Parathyroid adenoma (tissue), 2 donors: ENCODE measurements at regions not wholly inside any gene's neighbourhood (a gene's known extent, or its start where the extent isn't known, plus 50 kb on each side); places are given as distances from the start of the nearest gene placed in this dataset.

ENCODE experiments used
- H2AFZ ChIP-seq: fragments of 300-600 bp; sonication (generic); one replicate; pipeline ENCODE4 v1.7.0; 2017; ENCODE audit warnings: antibody characterized with exemption, mild to moderate bottlenecking
- H3K27ac ChIP-seq: fragments of 300-600 bp; sonication (generic); one replicate; pipeline ENCODE4 v1.7.0; 2017
- H3K27me3 ChIP-seq: fragments of 300-600 bp; sonication (generic); one replicate; pipeline ENCODE4 v1.7.0; 2017; ENCODE audit warnings: low read length; ENCODE audit not compliant: control insufficient read depth, insufficient read depth
- H3K36me3 ChIP-seq: fragments of 300-600 bp; sonication (generic); one replicate; pipeline ENCODE4 v1.7.0; 2017; ENCODE audit warnings: low read length; ENCODE audit not compliant: control insufficient read depth, insufficient read depth
- H3K4me1 ChIP-seq: fragments of 300-600 bp; sonication (generic); one replicate; pipeline ENCODE4 v1.7.0; 2017; ENCODE audit warnings: control low read depth
- H3K4me2 ChIP-seq: fragments of 300-600 bp; sonication (generic); one replicate; pipeline ENCODE4 v1.7.0; 2017; ENCODE audit warnings: low read length
- H3K4me3 ChIP-seq: fragments of 300-600 bp; sonication (generic); one replicate; pipeline ENCODE4 v1.7.0; 2017; ENCODE audit warnings: low read depth, low read length
- H3K79me2 ChIP-seq: fragments of 300-600 bp; sonication (generic); one replicate; pipeline ENCODE4 v1.7.0; 2017; ENCODE audit warnings: control low read depth
- H3K9ac ChIP-seq: fragments of 300-600 bp; sonication (generic); one replicate; pipeline ENCODE4 v1.7.0; 2017; ENCODE audit warnings: mild to moderate bottlenecking
- H3K9me3 ChIP-seq: fragments of 300-600 bp; sonication (generic); one replicate; pipeline ENCODE4 v1.7.0; 2017; ENCODE audit warnings: low read length; ENCODE audit not compliant: control insufficient read depth
- CTCF ChIP-seq: fragments of 300-600 bp; sonication (generic); IDR thresholded peaks from one replicate; pipeline ENCODE4 v1.7.0; 2017; ENCODE audit warnings: antibody characterized with exemption, mild to moderate bottlenecking
- donor health status: primary hyperparathyroidism.

- Histone ChIP-seq H3K36me3 (no peaks in the 10 kb centered on the region), H3K9me3 (no peaks in the 10 kb centered on the region), H3K27me3 (no peaks in the 10 kb centered on the region), H3K79me2 (no peaks in the 10 kb centered on the region), H3K4me2 (no peak overlapping the region), H3K9ac (no peak overlapping the region), H3K4me1 (no peaks in the 10 kb centered on the region), H2AFZ (no peak overlapping the region), H3K27ac (no peak overlapping the region), H3K4me3 (no peak overlapping the region)
- no peak for TF ChIP-seq CTCF
Measured at GRCh38 chr4:30258949-30259348, 461.2 kb upstream of the PCDH7 start.

GRCh38 chr4:30262379-30262778 lies 457.8 kb upstream of the PCDH7 start:
- H3K27ac ChIP-seq: no peak overlapping the region

GRCh38 chr4:30264465-30264864 lies 455.7 kb upstream of the PCDH7 start:
- Histone ChIP-seq H3K9ac (no peak overlapping the region), H3K4me3 (no peak overlapping the region), H2AFZ (no peak overlapping the region), H3K27me3 (no peaks in the 10 kb centered on the region), H3K36me3 (no peaks in the 10 kb centered on the region), H3K4me2 (no peak overlapping the region), H3K27ac (no peak overlapping the region), H3K9me3 (no peaks in the 10 kb centered on the region), H3K4me1 (no peaks in the 10 kb centered on the region), H3K79me2 (no peaks in the 10 kb centered on the region)
- TF ChIP-seq CTCF: no peak

More at GRCh38 chr4:30262379-30262778, 457.8 kb upstream of the PCDH7 start:
- TF ChIP-seq CTCF: no peak
- no peaks in the 10 kb centered on the region for H3K27me3 ChIP-seq
- H3K9me3 ChIP-seq: no peaks in the 10 kb centered on the region
- H3K4me3 ChIP-seq: no peak overlapping the region
- H3K4me2 ChIP-seq: no peak overlapping the region
- H3K79me2 ChIP-seq: no peaks in the 10 kb centered on the region
- no peak overlapping the region for H2AFZ ChIP-seq
- H3K36me3 ChIP-seq: no peaks in the 10 kb centered on the region
- H3K9ac ChIP-seq: no peak overlapping the region
- no peaks in the 10 kb centered on the region for H3K4me1 ChIP-seq

- Histone ChIP-seq H3K79me2 (no peaks in the 10 kb centered on the region), H3K9ac (no peak overlapping the region), H3K27ac (no peak overlapping the region), H3K4me1 (no peaks in the 10 kb centered on the region), H3K4me3 (no peak overlapping the region), H3K4me2 (no peak overlapping the region), H3K27me3 (no peaks in the 10 kb centered on the region), H3K9me3 (no peaks in the 10 kb centered on the region), H3K36me3 (no peaks in the 10 kb centered on the region), H2AFZ (no peak overlapping the region)
- no peak for TF ChIP-seq CTCF
Measured at GRCh38 chr4:30265716-30266115, 454.5 kb upstream of the PCDH7 start.

- Histone ChIP-seq H3K4me3 (no peak overlapping the region), H3K27me3 (no peaks in the 10 kb centered on the region)
Measured at GRCh38 chr4:30268370-30268769, 451.8 kb upstream of the PCDH7 start.

More at GRCh38 chr4:30268370-30268769, 451.8 kb upstream of the PCDH7 start:
- H3K36me3 ChIP-seq: no peaks in the 10 kb centered on the region
- no peak overlapping the region for H3K27ac ChIP-seq
- no peaks in the 10 kb centered on the region for H3K9me3 ChIP-seq
- no peak overlapping the region for H3K4me2 ChIP-seq
- no peak overlapping the region for H2AFZ ChIP-seq
- no peaks in the 10 kb centered on the region for H3K4me1 ChIP-seq
- no peaks in the 10 kb centered on the region for H3K79me2 ChIP-seq
- TF ChIP-seq CTCF: no peak
- H3K9ac ChIP-seq: no peak overlapping the region
